HCT116 (cell line): ENCODE measurements at regions not wholly inside any gene's neighbourhood (a gene's known extent, or its start where the extent isn't known, plus 50 kb on each side); places are given as distances from the start of the nearest gene placed in this dataset.

Experiments used
- ATAC-seq: fragments of 200-7000 bp; cut with Tn5 transposase; 2 replicates; pipeline ENCODE4 v1.9.1; 2020; ENCODE audit warnings: mild to moderate bottlenecking, moderate library complexity
- BruUV-seq: library from RNA; stranded (reverse); fragments of 400-500 nt; replicated peaks from 2 replicates; lab custom pipeline; 2021; lab: Mats Ljungman, UMichigan
- CTCF ChIA-PET: fragments of 300-600 bp; sonication (Branson Sonifier 250); formaldehyde crosslinking; loops from one replicate; lab custom pipeline; 2021; ENCODE audit warnings: antibody characterized with exemption; lab: Charles Lee
- POLR2A ChIA-PET: fragments of 300-600, 350-600 bp; sonication (Branson Sonifier 250); formaldehyde crosslinking; loops from one replicate; lab custom pipeline; 2021; ENCODE audit warnings: antibody characterized with exemption; lab: Charles Lee
- RAD21 ChIA-PET, 2 experiments: fragments of 300-600 bp; sonication (Branson Sonifier 250); formaldehyde crosslinking; loops; one replicate each; lab custom pipeline; 2023; ENCODE audit warnings: low total read pairs in 2 of 2; ENCODE audit not compliant: uncharacterized antibody in 2 of 2, unreplicated experiment in 2 of 2, low non-redundant PET in 1 of 2; lab: Charles Lee
- DNase-seq: peaks from one replicate; pipeline ENCODE4 v3.0.0-alpha.2; 2010; ENCODE audit warnings: low read depth, low spot score
- H2AFZ ChIP-seq: fragments of 200-600 bp; shearing (Covaris generic), sonication (generic); 2 replicates; pipeline ENCODE4 v1.6.1; 2017; ENCODE audit warnings: low read depth, mixed run types, mixed read lengths, antibody characterized with exemption, low read length; ENCODE audit not compliant: poor library complexity, severe bottlenecking
- H3K27ac ChIP-seq: 2 replicates; pipeline ENCODE4 v1.5.1; 2012; ENCODE audit warnings: low read depth, low read length
- H3K27me3 ChIP-seq: fragments of 200-600 bp; sonication (generic); 2 replicates; pipeline ENCODE4 v1.6.1; 2016; ENCODE audit warnings: mixed run types, low read length, mixed read lengths; ENCODE audit not compliant: insufficient read depth
- H3K36me3 ChIP-seq, 2 experiments: fragments of 200-500 bp in 1 of 2; fragments of 200-600 bp in 1 of 2; sonication (Bioruptor generic) in 1 of 2; sonication (generic) in 1 of 2; 2 replicates each; pipeline versions ENCODE4 v1.5.1 to v1.6.1; 2014 to 2016; ENCODE audit warnings: low read length in 2 of 2, inconsistent platforms in 1 of 2, mixed read lengths in 1 of 2, mixed run types in 1 of 2; ENCODE audit not compliant: insufficient read depth in 2 of 2, control insufficient read depth in 1 of 2
- H3K4me1 ChIP-seq, 2 experiments: fragments of 200-600 bp in 1 of 2; sonication (generic) in 1 of 2; 2 replicates each; pipeline versions ENCODE4 v1.5.1 to v1.6.1; 2012 to 2017; ENCODE audit warnings: low read length in 2 of 2, inconsistent platforms in 1 of 2, mild to moderate bottlenecking in 1 of 2, mixed read lengths in 1 of 2, mixed run types in 1 of 2, moderate library complexity in 1 of 2; ENCODE audit not compliant: insufficient read depth in 2 of 2, control insufficient read depth in 1 of 2
- H3K4me2 ChIP-seq: fragments of 200-600 bp; sonication (generic); 2 replicates; pipeline ENCODE4 v1.6.1; 2017; ENCODE audit warnings: mixed run types, low read length, mixed read lengths
- H3K4me3 ChIP-seq, 2 experiments: fragments of 200-600 bp in 1 of 2; sonication (generic) in 1 of 2; replicated peaks in 1 of 2; 2 replicates each; pipeline ENCODE4 v1.5.1; 2011 to 2016; ENCODE audit warnings: low read length in 2 of 2, control low read depth in 1 of 2, low read depth in 1 of 2, mild to moderate bottlenecking in 1 of 2, mixed read lengths in 1 of 2, mixed run types in 1 of 2
- H3K79me2 ChIP-seq: fragments of 200-600 bp; sonication (generic); 2 replicates; pipeline ENCODE4 v1.6.1; 2017; ENCODE audit warnings: mild to moderate bottlenecking, mixed run types, low read length, moderate library complexity, mixed read lengths; ENCODE audit not compliant: insufficient read depth
- H3K9ac ChIP-seq: fragments of 200-600 bp; sonication (generic); 2 replicates; pipeline ENCODE4 v1.6.1; 2016; ENCODE audit warnings: low read length, mixed read lengths
- H3K9me2 ChIP-seq: fragments of 200-600 bp; sonication (generic), shearing (Covaris generic); 2 replicates; pipeline ENCODE4 v1.6.1; 2017; ENCODE audit warnings: mixed run types, mild to moderate bottlenecking, moderate library complexity; ENCODE audit not compliant: insufficient read depth
- H3K9me3 ChIP-seq, 2 experiments: fragments of 200-500 bp in 1 of 2; fragments of 200-600 bp in 1 of 2; sonication (Bioruptor generic) in 1 of 2; sonication (generic) in 1 of 2; 2 replicates each; pipeline ENCODE4 v1.6.1; 2014 to 2017; ENCODE audit warnings: low read length in 2 of 2, mixed read lengths in 2 of 2, inconsistent platforms in 1 of 2, low read depth in 1 of 2, mild to moderate bottlenecking in 1 of 2, mixed run types in 1 of 2, moderate library complexity in 1 of 2; ENCODE audit not compliant: control insufficient read depth in 1 of 2, insufficient read depth in 1 of 2
- H4K20me1 ChIP-seq: fragments of 200-600 bp; sonication (generic), shearing (Covaris generic); 2 replicates; pipeline ENCODE4 v1.6.1; 2017; ENCODE audit warnings: mixed run types, mild to moderate bottlenecking, moderate library complexity; ENCODE audit not compliant: insufficient read depth
- EGR1 ChIP-seq: IDR thresholded peaks from 2 replicates; pipeline ENCODE4 v1.6.1; 2012; ENCODE audit warnings: low read depth
- EZH2 ChIP-seq: fragments of 200-600 bp; sonication (generic); IDR thresholded peaks from 2 replicates; pipeline ENCODE4 v1.6.1; 2017; ENCODE audit warnings: antibody characterized with exemption, mixed run types
- EZH2phosphoT487 ChIP-seq: fragments of 200-600 bp; IDR thresholded peaks from 2 replicates; pipeline ENCODE4 v1.6.1; 2018; ENCODE audit warnings: antibody characterized with exemption, borderline replicate concordance
- POLR2A ChIP-seq: IDR thresholded peaks from 2 replicates; pipeline ENCODE4 v1.7.0; 2011; ENCODE audit warnings: borderline replicate concordance; ENCODE audit not compliant: insufficient read depth, insufficient read length; ENCODE audit errors: extremely low read depth
- POLR2AphosphoS5 ChIP-seq: IDR thresholded peaks from 2 replicates; pipeline ENCODE4 v1.6.1; 2011; ENCODE audit warnings: mild to moderate bottlenecking, low read depth, low read length, moderate library complexity
- SRF ChIP-seq: IDR thresholded peaks from 2 replicates; pipeline ENCODE4 v1.6.1; 2012; ENCODE audit warnings: low read depth
- TCF7L2 ChIP-seq: IDR thresholded peaks from 2 replicates; pipeline ENCODE4 v1.7.0; 2011; ENCODE audit warnings: borderline replicate concordance, inconsistent platforms; ENCODE audit not compliant: insufficient read depth, insufficient read length; ENCODE audit errors: extremely low read depth
- ZBTB33 ChIP-seq: IDR thresholded peaks from 2 replicates; pipeline ENCODE4 v1.6.1; 2011; ENCODE audit warnings: mild to moderate bottlenecking, low read length, moderate library complexity; ENCODE audit not compliant: insufficient replicate concordance; ENCODE audit errors: extremely low read depth
- ZFX ChIP-seq: fragments of 450-650 bp; IDR thresholded peaks from 2 replicates; pipeline ENCODE4 v1.6.1; 2017
- ZNF274 ChIP-seq: fragments of 200-500 bp; sonication (Bioruptor generic); IDR thresholded peaks from 2 replicates; pipeline ENCODE4 v1.6.1; 2014; ENCODE audit warnings: mild to moderate bottlenecking, low read depth, low read length, inconsistent platforms
- intact Hi-C: fragments of 100-400 bp; cut with micrococcal nuclease; formaldehyde crosslinking; loops from 2 replicates; pipeline ENCODE4 v1.10.0; 2022

- H3K4me3 ChIP-seq, result no peak overlapping the region
- no TSS peak for BruUV-seq
- no peaks in the 10 kb centered on the region for H3K9me3 ChIP-seq
- H3K4me2 ChIP-seq, result no peak overlapping the region
- no peaks in the 10 kb centered on the region for H3K9me2 ChIP-seq
- intact Hi-C loops, result no loop called here
- POLR2A ChIA-PET, result no interaction called here
- TF ChIP-seq POLR2AphosphoS5 (no peak), EGR1 (no peak), EZH2phosphoT487 (no peak), POLR2A (no peak), ZNF274 (no peak), TCF7L2 (no peak), ZBTB33 (no peak), SRF (no peak), ZFX (no peak), EZH2 (no peak)
- CTCF ChIA-PET, result no interaction called here
- ATAC-seq (no peak), DNase-seq (no peak)
- H3K9ac ChIP-seq, result no peak overlapping the region
- H2AFZ ChIP-seq, result no peak overlapping the region
- H3K79me2 ChIP-seq, result no peaks in the 10 kb centered on the region
- H3K36me3 ChIP-seq, result no peaks in the 10 kb centered on the region
- no peak overlapping the region for H3K27ac ChIP-seq
- peaks cover 0 to 3% of the 10 kb centered on the region in 2 experiments; a peak in 1 of 4 replicates for H3K4me1 ChIP-seq
- H4K20me1 ChIP-seq, result no peaks in the 10 kb centered on the region
- H3K27me3 ChIP-seq, result no peaks in the 10 kb centered on the region
- RAD21 ChIA-PET, result no interaction called here
Measured at GRCh38 chr13:40317980-40318327, 348.5 kb downstream of the FOXO1 start.
